LNCAP (cell line): ENCODE measurements at regions not wholly inside any gene's neighbourhood (a gene's known extent, or its start where the extent isn't known, plus 50 kb on each side); places are given as distances from the start of the nearest gene placed in this dataset.

Source experiments
- TF ChIP-seq, protein P1 (sequence below): fragments of 450-650 bp; IDR thresholded peaks from 2 replicates; pipeline ENCODE4 v1.5.1; 2017; ENCODE audit warnings: mild to moderate bottlenecking

- TF ChIP-seq, protein P1, sequence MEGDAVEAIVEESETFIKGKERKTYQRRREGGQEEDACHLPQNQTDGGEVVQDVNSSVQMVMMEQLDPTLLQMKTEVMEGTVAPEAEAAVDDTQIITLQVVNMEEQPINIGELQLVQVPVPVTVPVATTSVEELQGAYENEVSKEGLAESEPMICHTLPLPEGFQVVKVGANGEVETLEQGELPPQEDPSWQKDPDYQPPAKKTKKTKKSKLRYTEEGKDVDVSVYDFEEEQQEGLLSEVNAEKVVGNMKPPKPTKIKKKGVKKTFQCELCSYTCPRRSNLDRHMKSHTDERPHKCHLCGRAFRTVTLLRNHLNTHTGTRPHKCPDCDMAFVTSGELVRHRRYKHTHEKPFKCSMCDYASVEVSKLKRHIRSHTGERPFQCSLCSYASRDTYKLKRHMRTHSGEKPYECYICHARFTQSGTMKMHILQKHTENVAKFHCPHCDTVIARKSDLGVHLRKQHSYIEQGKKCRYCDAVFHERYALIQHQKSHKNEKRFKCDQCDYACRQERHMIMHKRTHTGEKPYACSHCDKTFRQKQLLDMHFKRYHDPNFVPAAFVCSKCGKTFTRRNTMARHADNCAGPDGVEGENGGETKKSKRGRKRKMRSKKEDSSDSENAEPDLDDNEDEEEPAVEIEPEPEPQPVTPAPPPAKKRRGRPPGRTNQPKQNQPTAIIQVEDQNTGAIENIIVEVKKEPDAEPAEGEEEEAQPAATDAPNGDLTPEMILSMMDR, result no peak
These were observed 148.4 kb upstream of the USP9X start for GRCh38 chrX:40936827-40937226.

DNA sequence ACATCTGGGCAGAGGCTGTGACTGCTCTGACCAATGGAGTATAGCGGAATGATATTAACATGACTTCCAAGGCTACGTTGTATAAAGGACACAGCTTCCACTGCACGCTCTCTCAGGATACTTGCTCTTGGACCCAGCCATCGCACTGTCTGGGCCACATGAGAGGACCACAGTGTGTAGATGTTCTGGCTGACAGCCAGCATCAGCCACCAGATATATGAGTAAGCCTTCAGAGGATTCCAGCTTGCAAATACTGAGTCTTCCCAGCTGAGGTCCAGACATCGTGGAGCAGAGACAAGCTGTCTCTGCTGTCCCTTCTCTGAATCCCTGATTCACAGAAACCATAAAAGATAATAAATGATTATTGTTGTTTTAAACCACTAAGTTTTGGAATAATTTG is 146.8 kb upstream of the USP9X start:
- TF ChIP-seq, protein P1, result no peak

DNA sequence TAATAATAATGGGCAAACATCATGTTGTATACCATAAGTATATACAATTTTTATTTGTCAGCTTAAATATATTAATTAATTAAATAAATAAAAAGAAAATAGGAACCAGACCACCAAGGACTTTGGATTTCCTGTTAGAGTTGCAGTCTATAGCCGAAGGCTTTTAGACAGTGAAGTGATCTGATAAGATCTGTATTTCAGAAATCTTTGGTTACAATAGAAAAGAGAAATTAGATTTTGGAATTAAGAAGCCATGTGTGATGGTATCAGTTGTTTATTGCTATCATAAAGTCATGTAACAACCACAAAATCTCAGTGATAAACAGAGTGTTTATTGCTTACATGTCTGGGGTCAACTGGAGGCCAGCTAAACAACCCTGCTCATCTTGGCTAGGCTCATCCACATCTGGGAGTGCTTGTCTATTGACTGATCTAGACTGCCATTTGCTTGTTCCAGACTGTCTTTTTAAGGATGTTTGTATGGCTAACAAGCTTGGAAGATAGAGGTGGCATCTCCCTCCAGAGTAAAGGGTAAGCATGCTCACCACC is 142.1 kb upstream of the USP9X start:
- TF ChIP-seq, protein P1, result no peak

DNA sequence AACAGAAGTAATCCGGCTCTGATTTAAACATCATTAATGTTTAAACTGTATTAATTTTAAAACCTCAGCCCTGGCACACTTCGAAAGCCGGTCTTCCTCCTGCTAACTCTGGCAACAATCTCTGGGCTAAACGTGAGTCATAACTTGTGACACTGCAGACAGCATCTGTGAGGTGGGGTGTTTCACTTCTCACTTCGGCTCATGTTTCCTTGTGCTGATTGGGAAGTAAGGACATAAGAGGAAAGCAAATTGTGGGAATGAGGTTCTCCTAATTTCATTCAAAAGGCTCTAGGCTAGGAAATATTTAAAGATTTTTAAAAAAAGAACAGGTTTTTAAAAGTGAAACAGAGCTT is 139.9 kb upstream of the USP9X start:
- TF ChIP-seq, protein P1, result no peak

GRCh38 chrX:40947276-40947675 is 138.0 kb upstream of the USP9X start:
- TF ChIP-seq, protein P1, result no peak

GRCh38 chrX:40949071-40949470 is 136.2 kb upstream of the USP9X start:
- TF ChIP-seq, protein P1, result no peak

DNA sequence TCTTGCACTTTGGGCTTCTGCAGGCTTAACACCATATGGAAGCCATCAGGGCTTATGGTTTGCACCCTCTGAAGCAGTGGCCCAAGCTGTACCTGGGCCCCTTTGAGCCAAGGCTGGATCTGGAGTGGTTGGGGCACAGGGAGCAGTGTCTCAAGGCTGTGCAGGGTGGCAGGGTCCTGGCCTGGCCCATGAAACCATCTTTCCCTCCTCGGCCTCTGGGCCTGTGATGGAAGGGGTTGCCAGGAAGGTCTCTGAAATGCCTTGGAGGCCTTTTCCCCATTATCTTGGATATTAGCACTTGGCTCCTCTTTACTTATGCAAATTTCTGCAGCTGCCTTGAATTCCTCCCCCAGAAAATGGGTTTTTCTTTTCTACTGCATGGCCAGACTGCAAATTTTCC is 134.7 kb upstream of the USP9X start:
- TF ChIP-seq, protein P1, result no peak

GRCh38 chrX:40952855-40953254 is 132.4 kb upstream of the USP9X start:
- TF ChIP-seq, protein P1, result no peak
